HEK293 (cell line): ENCODE measurements at regions not wholly inside any gene's neighbourhood (a gene's known extent, or its start where the extent isn't known, plus 50 kb on each side); places are given as distances from the start of the nearest gene placed in this dataset.

Experiments used
- CTCF ChIA-PET: fragments of 350-600 bp; formaldehyde crosslinking; extraction: SDS; loops from one replicate; lab custom pipeline; 2021; ENCODE audit warnings: antibody characterized with exemption; lab: Yijun Ruan, JAX
- POLR2A ChIA-PET: fragments of 300-600 bp; formaldehyde crosslinking; extraction: SDS; loops from one replicate; lab custom pipeline; 2020; ENCODE audit warnings: antibody characterized with exemption, inconsistent platforms; lab: Yijun Ruan, JAX
- H3K27ac ChIP-seq: fragments of 200-500 bp; sonication (Bioruptor generic); 2 replicates; pipeline ENCODE4 v1.5.1; 2014; ENCODE audit warnings: low read depth, low read length, control low read depth, inconsistent platforms; ENCODE audit errors: extremely low read depth
- H3K36me3 ChIP-seq, 2 experiments: fragments of 200-500 bp in 1 of 2; sonication (Bioruptor generic) in 1 of 2; 1 replicate in 1 of 2; 2 replicates in 1 of 2; pipeline ENCODE4 v1.5.1; 2014 to 2017; ENCODE audit warnings: inconsistent platforms in 2 of 2, low read length in 2 of 2; ENCODE audit not compliant: control insufficient read depth in 2 of 2, insufficient read depth in 1 of 2
- H3K4me1 ChIP-seq: fragments of 200-500 bp; sonication (Bioruptor generic); 2 replicates; pipeline ENCODE4 v1.5.1; 2014; ENCODE audit warnings: mild to moderate bottlenecking, low read length, inconsistent platforms; ENCODE audit not compliant: control insufficient read depth, insufficient read depth
- H3K4me3 ChIP-seq: 2 replicates; pipeline ENCODE4 v1.5.1; 2011; ENCODE audit warnings: low read depth, mild to moderate bottlenecking, control low read depth, low read length, moderate library complexity
- H3K9me3 ChIP-seq: fragments of 200-500 bp; sonication (Bioruptor generic); 2 replicates; pipeline ENCODE4 v1.5.1; 2014; ENCODE audit warnings: low read depth, low read length, inconsistent platforms; ENCODE audit not compliant: control insufficient read depth, insufficient read depth
- KLF1 ChIP-seq: fragments of 450-650 bp; formaldehyde crosslinking; IDR thresholded peaks from 2 replicates; pipeline ENCODE4 v1.5.1; 2016; ENCODE audit warnings: missing biosample characterization, missing genetic modification characterization
- KLF9 ChIP-seq: fragments of 450-650 bp; formaldehyde crosslinking; IDR thresholded peaks from 2 replicates; pipeline ENCODE4 v1.5.1; 2016; ENCODE audit warnings: missing biosample characterization, missing genetic modification characterization, low read depth
- SALL2 ChIP-seq: fragments of 450-650 bp; formaldehyde crosslinking; IDR thresholded peaks from 2 replicates; pipeline ENCODE4 v1.5.0; 2017; ENCODE audit warnings: missing biosample characterization, mild to moderate bottlenecking, missing genetic modification characterization, borderline replicate concordance
- SCRT2 ChIP-seq: fragments of 450-650 bp; formaldehyde crosslinking; IDR thresholded peaks from 2 replicates; pipeline ENCODE4 v1.5.1; 2016; ENCODE audit warnings: missing biosample characterization, missing genetic modification characterization
- ZBTB17 ChIP-seq: fragments of 450-650 bp; formaldehyde crosslinking; IDR thresholded peaks from 2 replicates; pipeline ENCODE4 v1.5.1; 2016; ENCODE audit warnings: missing biosample characterization, missing genetic modification characterization
- ZFP41 ChIP-seq: fragments of 450-650 bp; formaldehyde crosslinking; IDR thresholded peaks from 2 replicates; pipeline ENCODE4 v1.5.1; 2016; ENCODE audit warnings: missing biosample characterization, missing genetic modification characterization, borderline replicate concordance
- ZNF112 ChIP-seq: fragments of 450-650 bp; formaldehyde crosslinking; IDR thresholded peaks from 2 replicates; pipeline ENCODE4 v1.5.0; 2017; ENCODE audit warnings: missing biosample characterization, missing genetic modification characterization
- ZNF169 ChIP-seq: fragments of 450-650 bp; formaldehyde crosslinking; IDR thresholded peaks from 2 replicates; pipeline ENCODE4 v1.5.1; 2016; ENCODE audit warnings: missing biosample characterization, missing genetic modification characterization
- ZNF211 ChIP-seq: fragments of 450-650 bp; formaldehyde crosslinking; IDR thresholded peaks from 2 replicates; pipeline ENCODE4 v1.5.1; 2016; ENCODE audit warnings: low read depth, missing biosample characterization, missing genetic modification characterization
- ZNF214 ChIP-seq: fragments of 450-650 bp; formaldehyde crosslinking; IDR thresholded peaks from 2 replicates; pipeline ENCODE4 v1.5.1; 2017; ENCODE audit warnings: missing biosample characterization, mild to moderate bottlenecking, missing genetic modification characterization, borderline replicate concordance
- ZNF292 ChIP-seq: fragments of 450-650 bp; formaldehyde crosslinking; IDR thresholded peaks from 2 replicates; pipeline ENCODE4 v1.5.1; 2016; ENCODE audit warnings: low read depth, missing biosample characterization, missing genetic modification characterization, borderline replicate concordance
- ZNF350 ChIP-seq: fragments of 450-650 bp; formaldehyde crosslinking; IDR thresholded peaks from 2 replicates; pipeline ENCODE4 v1.5.0; 2017; ENCODE audit warnings: missing biosample characterization, mild to moderate bottlenecking, missing genetic modification characterization
- ZNF37A ChIP-seq: fragments of 450-650 bp; IDR thresholded peaks from 2 replicates; pipeline ENCODE4 v1.5.1; 2018; ENCODE audit warnings: missing biosample characterization, missing genetic modification characterization
- ZNF510 ChIP-seq: fragments of 450-650 bp; formaldehyde crosslinking; IDR thresholded peaks from 2 replicates; pipeline ENCODE4 v1.5.1; 2018; ENCODE audit warnings: mild to moderate bottlenecking, missing genetic modification characterization, missing biosample characterization; ENCODE audit not compliant: insufficient replicate concordance
- ZNF560 ChIP-seq: fragments of 450-650 bp; formaldehyde crosslinking; IDR thresholded peaks from 2 replicates; pipeline ENCODE4 v1.5.1; 2017; ENCODE audit warnings: missing biosample characterization, missing genetic modification characterization, borderline replicate concordance
- ZNF600 ChIP-seq: fragments of 450-650 bp; formaldehyde crosslinking; IDR thresholded peaks from 2 replicates; pipeline ENCODE4 v1.5.1; 2016; ENCODE audit warnings: missing biosample characterization, missing genetic modification characterization
- ZNF707 ChIP-seq: fragments of 450-650 bp; formaldehyde crosslinking; IDR thresholded peaks from 2 replicates; pipeline ENCODE4 v1.5.1; 2016; ENCODE audit warnings: missing biosample characterization, missing genetic modification characterization
- ZNF747 ChIP-seq: fragments of 450-650 bp; formaldehyde crosslinking; IDR thresholded peaks from 2 replicates; pipeline ENCODE4 v1.5.1; 2016; ENCODE audit warnings: missing biosample characterization, missing genetic modification characterization
- ZNF76 ChIP-seq: fragments of 450-650 bp; formaldehyde crosslinking; IDR thresholded peaks from 2 replicates; pipeline ENCODE4; 2016; ENCODE audit warnings: low read depth, missing biosample characterization, missing genetic modification characterization, borderline replicate concordance
- ZNF837 ChIP-seq: fragments of 450-650 bp; formaldehyde crosslinking; IDR thresholded peaks from 2 replicates; pipeline ENCODE4 v1.5.1; 2016; ENCODE audit warnings: missing biosample characterization, missing genetic modification characterization
- TF ChIP-seq, protein P1 (sequence below): fragments of 450-650 bp; formaldehyde crosslinking; IDR thresholded peaks from 2 replicates; pipeline ENCODE4 v1.5.1; 2017; ENCODE audit warnings: missing biosample characterization, missing genetic modification characterization
- TF ChIP-seq, protein P2 (sequence below): fragments of 450-650 bp; formaldehyde crosslinking; IDR thresholded peaks from 2 replicates; pipeline ENCODE4 v1.5.1; 2017; ENCODE audit warnings: missing biosample characterization, missing genetic modification characterization
- TF ChIP-seq, protein P3 (sequence below): fragments of 450-650 bp; formaldehyde crosslinking; IDR thresholded peaks from 2 replicates; pipeline ENCODE4 v1.5.1; 2016; ENCODE audit warnings: missing biosample characterization, missing genetic modification characterization, low read depth

GRCh38 chr4:56210397-56210796 lies 176.9 kb downstream of the AASDH start (continued):
- TF ChIP-seq ZBTB17 (tag by site-specific recombination), result no peak
- no peak for TF ChIP-seq ZNF350 (tag by site-specific recombination)
- TF ChIP-seq ZNF169 (tag by site-specific recombination), result no peak
- TF ChIP-seq KLF1 (tag by site-specific recombination), result no peak
- TF ChIP-seq, all 188 proteins: peak for 0

- H3K36me3 ChIP-seq, result no peaks in the 10 kb centered on the region
- H3K27ac ChIP-seq, result no peak overlapping the region
- H3K4me3 ChIP-seq, result no peak overlapping the region
- TF ChIP-seq ZNF112, result no peak
- TF ChIP-seq ZNF837 (tag by site-specific recombination), result no peak
- no peak for TF ChIP-seq ZFP41
- no peak for TF ChIP-seq ZNF211 (tag by site-specific recombination)
- TF ChIP-seq ZNF292 (tag by site-specific recombination), result no peak
- TF ChIP-seq, protein P1, sequence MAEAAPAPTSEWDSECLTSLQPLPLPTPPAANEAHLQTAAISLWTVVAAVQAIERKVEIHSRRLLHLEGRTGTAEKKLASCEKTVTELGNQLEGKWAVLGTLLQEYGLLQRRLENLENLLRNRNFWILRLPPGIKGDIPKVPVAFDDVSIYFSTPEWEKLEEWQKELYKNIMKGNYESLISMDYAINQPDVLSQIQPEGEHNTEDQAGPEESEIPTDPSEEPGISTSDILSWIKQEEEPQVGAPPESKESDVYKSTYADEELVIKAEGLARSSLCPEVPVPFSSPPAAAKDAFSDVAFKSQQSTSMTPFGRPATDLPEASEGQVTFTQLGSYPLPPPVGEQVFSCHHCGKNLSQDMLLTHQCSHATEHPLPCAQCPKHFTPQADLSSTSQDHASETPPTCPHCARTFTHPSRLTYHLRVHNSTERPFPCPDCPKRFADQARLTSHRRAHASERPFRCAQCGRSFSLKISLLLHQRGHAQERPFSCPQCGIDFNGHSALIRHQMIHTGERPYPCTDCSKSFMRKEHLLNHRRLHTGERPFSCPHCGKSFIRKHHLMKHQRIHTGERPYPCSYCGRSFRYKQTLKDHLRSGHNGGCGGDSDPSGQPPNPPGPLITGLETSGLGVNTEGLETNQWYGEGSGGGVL, result no peak
- no peak for TF ChIP-seq ZNF214
- TF ChIP-seq ZNF37A (tag by site-specific recombination), result no peak
- no peak for TF ChIP-seq ZNF747 (tag by site-specific recombination)
- no peak for TF ChIP-seq KLF9
- TF ChIP-seq ZNF510 (tag by site-specific recombination), result no peak
- TF ChIP-seq, protein P2, sequence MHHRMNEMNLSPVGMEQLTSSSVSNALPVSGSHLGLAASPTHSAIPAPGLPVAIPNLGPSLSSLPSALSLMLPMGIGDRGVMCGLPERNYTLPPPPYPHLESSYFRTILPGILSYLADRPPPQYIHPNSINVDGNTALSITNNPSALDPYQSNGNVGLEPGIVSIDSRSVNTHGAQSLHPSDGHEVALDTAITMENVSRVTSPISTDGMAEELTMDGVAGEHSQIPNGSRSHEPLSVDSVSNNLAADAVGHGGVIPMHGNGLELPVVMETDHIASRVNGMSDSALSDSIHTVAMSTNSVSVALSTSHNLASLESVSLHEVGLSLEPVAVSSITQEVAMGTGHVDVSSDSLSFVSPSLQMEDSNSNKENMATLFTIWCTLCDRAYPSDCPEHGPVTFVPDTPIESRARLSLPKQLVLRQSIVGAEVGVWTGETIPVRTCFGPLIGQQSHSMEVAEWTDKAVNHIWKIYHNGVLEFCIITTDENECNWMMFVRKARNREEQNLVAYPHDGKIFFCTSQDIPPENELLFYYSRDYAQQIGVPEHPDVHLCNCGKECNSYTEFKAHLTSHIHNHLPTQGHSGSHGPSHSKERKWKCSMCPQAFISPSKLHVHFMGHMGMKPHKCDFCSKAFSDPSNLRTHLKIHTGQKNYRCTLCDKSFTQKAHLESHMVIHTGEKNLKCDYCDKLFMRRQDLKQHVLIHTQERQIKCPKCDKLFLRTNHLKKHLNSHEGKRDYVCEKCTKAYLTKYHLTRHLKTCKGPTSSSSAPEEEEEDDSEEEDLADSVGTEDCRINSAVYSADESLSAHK (tag by site-specific recombination), result no peak
- TF ChIP-seq ZNF560 (tag by site-specific recombination), result no peak
- no peak for TF ChIP-seq ZNF600
- TF ChIP-seq, protein P3, sequence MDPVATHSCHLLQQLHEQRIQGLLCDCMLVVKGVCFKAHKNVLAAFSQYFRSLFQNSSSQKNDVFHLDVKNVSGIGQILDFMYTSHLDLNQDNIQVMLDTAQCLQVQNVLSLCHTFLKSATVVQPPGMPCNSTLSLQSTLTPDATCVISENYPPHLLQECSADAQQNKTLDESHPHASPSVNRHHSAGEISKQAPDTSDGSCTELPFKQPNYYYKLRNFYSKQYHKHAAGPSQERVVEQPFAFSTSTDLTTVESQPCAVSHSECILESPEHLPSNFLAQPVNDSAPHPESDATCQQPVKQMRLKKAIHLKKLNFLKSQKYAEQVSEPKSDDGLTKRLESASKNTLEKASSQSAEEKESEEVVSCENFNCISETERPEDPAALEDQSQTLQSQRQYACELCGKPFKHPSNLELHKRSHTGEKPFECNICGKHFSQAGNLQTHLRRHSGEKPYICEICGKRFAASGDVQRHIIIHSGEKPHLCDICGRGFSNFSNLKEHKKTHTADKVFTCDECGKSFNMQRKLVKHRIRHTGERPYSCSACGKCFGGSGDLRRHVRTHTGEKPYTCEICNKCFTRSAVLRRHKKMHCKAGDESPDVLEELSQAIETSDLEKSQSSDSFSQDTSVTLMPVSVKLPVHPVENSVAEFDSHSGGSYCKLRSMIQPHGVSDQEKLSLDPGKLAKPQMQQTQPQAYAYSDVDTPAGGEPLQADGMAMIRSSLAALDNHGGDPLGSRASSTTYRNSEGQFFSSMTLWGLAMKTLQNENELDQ (tag by site-specific recombination), result no peak
- TF ChIP-seq ZNF76 (tag by site-specific recombination), result no peak
- no peak for TF ChIP-seq SALL2
- no peak for TF ChIP-seq ZNF707 (tag by site-specific recombination)
- no peak for TF ChIP-seq SCRT2
- ChIA-PET POLR2A (no interaction called here), CTCF (interaction anchor here (0.6 kb wide), 1 partner anchor 14 kb away, joined by 3 read pairs; no protein-coding TSS in a partner anchor)
- H3K4me1 ChIP-seq, result no peaks in the 10 kb centered on the region
- no peaks in the 10 kb centered on the region for H3K9me3 ChIP-seq
These were observed 177.5 kb downstream of the AASDH start for GRCh38 chr4:56209767-56210166.
